RPMI8226 (cell line): ENCODE measurements at regions not wholly inside any gene's neighbourhood (a gene's known extent, or its start where the extent isn't known, plus 50 kb on each side); places are given as distances from the start of the nearest gene placed in this dataset.

Experiments used
- DNase-seq: peaks from one replicate; pipeline ENCODE4 v3.0.0-alpha.2; 2015

DNA sequence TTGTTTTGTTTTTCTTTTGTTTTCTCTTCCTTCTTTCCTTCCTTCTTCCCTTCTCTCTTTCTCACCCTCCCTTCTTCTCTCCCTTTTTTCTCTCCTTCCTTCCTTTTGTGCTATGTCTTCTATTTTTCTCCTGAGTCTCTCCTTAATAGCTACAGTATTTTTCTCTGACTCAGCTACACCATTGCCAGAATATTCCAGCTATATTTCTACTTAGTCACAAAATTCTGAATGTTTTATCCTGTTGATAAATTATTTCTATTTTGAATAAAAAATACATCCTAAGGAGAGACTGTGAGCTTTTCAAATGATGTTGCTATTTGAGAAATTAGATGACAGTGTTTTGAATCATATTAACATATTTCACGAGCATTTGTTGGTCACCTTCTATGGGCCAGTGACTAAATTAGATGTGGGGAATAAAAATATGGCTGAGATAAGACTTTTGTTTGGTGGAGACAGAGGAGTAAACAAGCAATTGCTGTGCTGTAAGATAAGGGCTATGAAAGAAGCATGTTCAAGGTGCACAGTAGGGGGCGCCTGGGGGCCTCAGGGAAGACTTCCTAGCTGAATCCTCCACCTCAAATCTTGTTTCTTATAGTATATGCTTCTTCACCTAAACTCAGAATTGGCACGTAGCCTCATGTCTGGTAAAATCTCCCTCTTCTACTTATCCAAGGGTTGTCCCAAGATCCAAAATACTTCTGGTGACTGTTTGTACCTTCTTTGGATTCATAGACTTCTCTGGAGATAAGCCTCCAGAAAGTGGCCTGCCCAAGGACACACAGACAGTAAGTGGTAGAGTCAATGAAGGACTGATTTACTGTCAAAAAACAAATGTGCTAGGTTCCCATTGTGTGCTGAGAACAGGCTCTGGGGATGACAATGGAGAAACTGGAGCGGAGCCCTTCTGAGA, 115.5 kb upstream of the CREB5 start:
- no peak for DNase-seq

- DNase-seq = peak; percentile 61
Observed at GRCh38 chr7:28297801-28298459, 114.4 kb upstream of the CREB5 start.

DNA sequence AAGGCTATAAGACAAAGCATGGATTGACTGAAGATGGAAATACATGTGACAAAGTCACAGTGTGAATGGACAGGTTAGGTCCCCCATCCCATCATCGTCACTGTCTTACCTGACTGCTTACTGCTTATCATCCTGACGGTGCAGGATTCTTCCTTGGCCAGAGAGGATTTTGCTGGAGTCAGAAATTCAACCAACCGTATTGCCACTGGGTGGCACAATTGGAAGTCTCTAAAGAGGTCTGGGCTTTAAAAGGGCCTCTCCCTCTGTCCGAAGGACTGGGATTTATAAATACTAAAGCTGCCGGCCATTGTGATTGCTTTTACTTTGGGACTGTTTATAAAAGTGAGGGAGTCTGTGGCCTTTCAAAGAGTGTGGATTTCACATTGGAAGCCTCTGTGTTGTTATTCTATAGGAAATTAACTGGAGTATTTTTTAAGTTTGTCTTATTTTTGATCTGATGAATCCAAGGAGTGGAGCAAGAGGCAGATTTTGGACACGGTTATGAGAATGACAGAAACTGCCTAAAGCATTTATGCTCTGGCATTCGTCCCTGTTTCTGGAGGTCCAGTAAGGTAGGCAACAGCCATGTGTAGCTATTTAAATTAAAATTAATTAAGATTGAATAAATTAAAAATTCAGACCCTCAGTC, 113.3 kb upstream of the CREB5 start:
- peak; percentile 31 for DNase-seq

DNA sequence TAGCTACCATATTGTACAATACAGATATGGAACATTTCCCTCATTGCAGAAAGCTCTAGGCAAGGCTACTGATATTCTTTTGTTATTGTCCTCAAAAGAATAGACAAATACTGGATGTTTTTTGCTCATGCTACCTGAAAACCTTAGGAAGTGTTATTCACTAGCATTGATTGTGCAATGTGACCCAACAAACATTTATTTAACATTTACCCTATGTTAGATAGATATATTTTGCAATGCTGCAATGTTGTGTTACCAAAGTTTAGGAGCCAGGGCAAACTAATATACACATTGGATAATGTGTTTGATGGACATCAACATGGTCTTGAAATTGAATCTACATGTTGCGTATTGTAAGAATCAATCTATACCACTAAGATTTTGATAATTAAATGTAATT, 112.8 kb upstream of the CREB5 start:
- no peak for DNase-seq

DNA sequence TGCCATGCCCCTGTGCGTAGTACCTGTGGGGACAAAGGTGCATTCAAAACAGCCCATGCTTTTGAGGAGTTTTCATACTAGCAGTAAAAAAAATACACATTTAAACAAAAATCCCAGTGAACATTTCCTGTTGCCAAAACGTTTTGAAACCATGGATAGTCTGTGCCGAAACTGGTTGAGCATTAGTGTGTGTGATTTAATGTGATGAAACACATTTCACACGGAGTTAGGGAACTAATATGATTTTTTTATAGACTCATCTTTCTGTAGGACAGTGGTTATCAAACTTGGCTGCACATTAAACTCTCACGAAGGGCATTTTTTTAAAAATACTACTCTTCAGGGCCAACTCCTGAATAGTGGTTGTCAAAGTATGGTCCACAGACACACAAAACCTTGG, 111.8 kb upstream of the CREB5 start:
- no peak for DNase-seq

DNA sequence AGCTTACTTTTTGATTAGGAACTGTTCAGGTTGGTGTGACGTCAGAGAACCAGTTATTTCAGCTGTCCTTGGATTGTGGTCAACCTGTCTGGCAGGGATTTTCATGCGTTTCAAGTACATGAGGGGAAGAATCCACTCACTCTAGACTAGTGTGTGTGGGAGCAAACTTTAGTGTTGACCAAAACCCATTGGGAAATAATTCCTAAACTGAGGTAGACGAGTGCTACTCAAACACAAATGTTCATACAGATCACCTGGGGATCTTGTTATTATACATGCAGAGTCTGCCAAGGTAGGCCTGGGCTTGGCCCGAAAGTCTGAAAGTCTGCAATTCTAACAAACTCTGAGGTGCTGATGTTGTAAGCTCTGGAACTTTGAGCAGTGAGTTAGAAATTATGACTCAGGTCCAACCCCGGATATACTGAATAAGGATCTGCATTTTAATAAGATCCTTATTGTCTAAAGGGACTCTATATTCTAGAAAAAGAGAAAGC, 111.1 kb upstream of the CREB5 start:
- no peak for DNase-seq

DNA sequence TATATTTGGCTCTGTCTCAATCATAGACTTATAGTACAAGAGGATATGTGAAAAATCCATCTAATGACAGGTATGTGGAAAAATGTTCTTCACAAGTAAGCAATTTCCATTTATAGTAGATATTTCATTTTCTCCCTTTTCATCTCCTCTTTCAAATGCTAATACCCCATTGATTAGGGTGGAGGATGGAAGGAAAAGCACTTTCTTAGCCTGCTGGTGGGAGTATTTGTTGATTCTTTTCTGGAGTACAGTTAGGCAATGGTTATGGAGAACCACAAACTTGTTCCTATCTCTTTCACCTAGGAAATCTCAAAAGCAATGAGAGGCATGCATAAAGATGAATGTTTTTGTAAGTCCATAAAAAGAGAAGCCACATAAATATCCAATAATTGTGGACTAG, 108.0 kb upstream of the CREB5 start:
- DNase-seq = no peak

DNA sequence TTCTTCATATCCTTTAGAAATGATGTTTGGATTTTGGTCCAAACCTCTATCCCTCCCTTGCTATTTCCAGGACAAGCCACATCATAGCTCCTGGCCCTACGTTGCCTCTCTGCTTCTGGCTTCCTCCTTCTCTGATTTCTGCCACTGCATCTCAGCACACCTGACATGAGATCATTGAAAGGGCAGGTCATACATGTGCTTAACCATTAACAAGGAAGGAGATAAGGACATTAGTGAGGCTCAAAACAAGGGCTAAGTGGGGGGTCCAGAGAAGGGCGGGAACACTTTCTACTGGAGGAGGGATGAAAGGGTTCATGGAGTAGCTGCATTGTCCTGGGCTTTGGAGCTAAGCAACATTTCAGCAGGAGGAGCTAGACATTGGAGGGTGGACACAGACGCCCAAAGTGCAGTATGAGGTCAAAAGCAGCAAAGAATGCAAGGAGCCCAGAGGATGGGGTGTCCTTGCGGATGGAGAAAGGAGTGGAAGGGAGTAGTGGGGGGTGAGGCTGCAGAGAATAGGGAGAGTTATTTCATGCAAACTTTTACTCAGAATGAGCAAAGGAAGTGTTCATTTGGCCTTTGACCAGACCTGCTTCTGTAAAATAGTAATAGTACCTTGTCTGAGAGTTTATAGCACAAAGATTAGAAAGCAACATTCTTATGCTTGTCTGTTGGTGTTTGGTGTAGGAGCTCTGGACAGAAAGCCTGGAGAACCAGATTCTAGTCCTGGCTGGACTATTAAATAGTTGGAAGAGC, 102.4 kb upstream of the CREB5 start:
- no peak for DNase-seq

- no peak for DNase-seq
Observed at GRCh38 chr7:28310460-28310848, 101.9 kb upstream of the CREB5 start.

DNA sequence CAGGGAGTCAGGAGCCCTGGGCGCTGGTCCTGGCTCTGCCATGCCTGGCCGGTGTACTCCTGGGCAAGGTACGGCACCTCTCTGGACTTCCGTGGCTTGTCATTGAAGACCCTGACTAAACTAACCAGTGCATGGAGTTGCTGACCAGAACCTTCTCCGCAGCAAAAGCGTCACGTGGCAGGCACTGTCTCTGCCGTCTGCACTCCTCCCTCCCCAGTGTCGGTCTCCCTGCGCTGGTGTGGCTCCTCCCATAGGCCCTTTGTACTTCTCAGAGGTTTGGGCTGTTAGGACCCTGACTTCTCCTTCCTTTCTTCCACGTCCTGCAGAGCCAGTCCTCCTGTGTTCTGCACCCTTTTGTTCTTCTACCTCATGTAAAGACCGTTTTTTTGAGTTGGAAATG, 100.6 kb upstream of the CREB5 start:
- DNase-seq = no peak

GRCh38 chr7:28312948-28313347, 99.4 kb upstream of the CREB5 start:
- no peak for DNase-seq

DNA sequence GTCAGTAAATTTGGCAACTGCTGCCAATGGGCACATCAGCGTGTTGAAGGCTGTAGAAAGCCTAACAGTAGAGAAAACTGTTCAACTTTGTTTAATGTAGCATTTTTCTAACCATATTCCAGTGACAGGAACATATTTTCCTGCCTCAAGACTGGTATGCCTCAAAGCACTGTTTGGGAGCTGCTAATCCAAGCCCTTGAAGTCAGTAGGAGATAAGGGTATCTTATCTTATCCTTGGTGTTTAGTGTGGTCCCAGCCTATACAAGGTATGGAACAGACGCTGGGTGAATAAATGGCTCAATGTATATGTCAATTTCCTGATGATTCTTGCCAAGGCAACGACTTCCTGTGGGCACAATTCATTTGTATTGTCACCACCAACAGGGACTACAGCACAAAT, 97.5 kb upstream of the CREB5 start:
- no peak for DNase-seq

DNA sequence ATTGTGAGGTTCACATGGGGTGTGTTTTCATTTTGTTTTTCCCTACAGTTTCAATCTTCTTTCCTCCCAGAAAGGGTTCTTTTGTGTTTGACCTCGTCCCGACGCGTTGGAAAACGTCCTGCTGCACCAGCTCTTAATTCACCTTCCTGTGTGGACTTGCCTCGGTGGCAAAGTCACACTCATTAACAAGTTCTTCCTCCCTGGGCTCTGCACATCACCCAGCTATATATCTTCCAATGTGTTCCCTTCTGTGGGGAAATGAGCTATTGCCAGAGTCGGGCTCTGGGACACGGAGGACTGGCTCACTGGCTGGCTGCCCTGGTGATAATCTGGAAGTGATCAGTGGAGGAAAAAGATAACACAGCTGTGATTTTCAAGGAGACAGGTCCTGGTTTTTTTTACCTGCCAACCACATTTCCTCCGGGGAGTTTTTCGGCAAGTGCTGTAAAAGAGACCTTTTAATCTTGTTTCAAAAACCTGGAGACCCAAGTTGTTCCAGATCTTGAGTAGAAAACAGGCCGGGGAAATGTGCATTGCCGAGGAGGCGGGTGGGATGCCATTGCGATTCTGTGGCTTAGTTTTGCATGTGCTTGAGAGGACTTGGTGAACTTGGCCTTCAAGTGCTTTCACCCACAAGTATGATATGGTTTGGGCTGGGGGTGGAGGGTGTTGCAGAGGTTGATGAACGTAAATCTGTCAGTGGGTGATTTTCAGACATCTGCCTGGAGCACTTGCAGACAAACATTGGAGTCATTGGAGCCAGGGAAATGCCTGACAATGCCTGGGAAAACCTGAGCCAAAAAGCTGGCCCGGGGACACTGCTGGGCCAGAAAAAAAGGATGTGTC, 96.5 kb upstream of the CREB5 start:
- no peak for DNase-seq

DNA sequence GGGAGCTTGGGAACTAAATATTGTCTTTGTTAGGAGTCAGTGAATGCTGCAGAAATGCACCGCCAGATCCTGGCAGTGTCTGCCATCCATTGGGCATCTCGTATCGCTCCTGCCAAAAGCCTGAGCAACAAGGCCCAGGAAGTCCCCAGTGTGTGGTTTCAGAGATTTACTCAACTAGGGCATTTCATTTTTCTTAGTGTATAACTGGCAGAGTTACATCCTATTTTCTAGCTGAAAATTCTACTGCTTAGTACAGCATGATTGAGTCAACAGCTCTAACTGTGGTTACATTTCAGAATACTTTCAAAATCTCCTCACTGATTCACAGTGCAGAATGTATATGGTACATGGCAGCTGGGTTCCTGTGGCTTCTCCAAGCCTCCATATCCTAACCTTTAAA, 95.8 kb upstream of the CREB5 start:
- DNase-seq = no peak

GRCh38 chr7:28318101-28318762, 94.1 kb upstream of the CREB5 start:
- DNase-seq = no peak

DNA sequence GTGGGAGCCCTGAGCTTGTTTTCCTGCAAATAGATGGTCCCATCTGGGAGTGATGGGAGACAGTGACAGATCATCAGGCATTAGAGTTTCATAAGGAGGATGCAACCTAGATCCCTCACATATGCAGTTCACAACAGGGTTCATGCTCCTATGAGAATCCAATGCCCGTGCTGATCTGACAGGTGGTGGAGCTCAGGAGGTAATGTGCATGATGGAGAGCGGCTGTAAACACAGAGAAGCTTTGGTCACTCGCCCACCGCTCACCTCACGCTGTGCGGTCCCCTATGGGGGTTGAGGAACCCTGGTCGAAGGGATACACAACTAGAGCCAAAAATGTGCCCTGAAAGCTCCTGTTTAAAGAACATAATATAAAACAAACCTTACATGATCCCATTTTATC, 88.5 kb upstream of the CREB5 start:
- DNase-seq = no peak

GRCh38 chr7:28328146-28328545, 84.2 kb upstream of the CREB5 start:
- DNase-seq = no peak

DNA sequence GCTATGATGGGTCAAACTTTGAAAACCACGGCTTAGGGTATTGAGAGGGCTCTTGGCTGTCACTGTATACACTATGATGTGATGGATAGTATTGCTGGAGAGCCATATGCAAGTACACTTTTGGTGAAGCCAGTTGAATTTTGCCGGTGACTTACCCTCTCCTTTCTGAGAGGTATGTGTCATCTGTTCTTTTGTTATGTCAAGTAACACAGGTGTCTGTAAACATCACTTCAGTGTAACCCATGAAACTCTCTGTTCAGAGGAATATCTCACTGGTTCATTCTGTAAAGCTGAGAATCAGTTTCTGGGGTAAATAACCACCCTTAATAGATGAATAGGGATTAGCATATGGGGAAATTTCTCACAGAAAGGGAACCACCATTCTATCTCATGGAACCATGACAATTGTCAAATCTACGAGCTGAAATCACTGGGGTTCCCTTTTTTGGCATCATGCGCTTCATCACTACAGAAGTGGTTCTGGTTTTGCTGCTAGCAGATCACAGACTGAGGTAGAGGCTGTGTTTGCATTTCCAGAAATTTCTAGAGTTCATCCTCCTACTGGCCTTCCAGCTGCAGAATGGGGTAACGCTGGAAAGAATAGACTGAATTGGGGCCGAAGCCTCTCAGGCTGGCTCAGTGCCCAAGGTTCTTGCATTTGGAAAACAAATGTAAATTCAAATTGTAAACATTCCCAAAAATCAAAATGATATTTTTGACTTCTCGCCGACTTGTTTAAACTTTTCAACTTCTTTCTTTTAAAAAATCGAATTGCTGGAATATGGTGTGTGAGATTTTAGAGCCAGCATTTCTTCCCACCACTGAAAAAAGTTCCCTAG, 83.3 kb upstream of the CREB5 start:
- no peak for DNase-seq

DNA sequence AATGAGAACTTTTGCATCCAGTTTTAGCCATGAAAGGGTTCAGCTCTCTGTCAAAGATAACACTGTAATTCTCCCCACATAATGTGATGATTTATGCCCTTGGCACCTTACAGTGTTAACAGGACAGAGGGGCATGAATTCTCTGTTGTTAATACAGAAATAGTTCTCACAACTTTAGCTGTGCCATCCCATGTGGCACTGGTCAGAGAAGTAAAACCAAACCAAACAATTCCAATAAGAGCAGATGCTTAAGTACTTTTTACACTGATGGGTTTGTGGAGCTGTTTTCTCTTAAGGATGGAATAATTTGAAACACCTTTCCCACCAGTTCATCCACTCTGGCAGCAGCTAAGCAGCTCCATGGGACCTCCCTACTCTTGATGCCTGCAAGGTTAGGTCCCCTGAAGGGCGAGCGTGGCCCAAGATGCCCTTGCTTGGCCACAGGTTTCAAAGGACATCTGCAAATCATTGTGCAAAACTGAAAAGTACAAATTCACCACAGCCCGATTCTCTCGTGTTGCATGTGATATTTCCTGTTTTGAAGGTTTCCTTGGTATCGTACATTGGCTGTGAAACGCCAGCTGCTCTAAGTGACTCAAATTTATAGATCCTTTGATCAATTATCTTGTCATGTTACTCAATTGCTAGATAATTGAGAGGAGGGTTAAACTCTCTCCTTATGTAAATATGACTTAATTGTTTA, 82.5 kb upstream of the CREB5 start:
- DNase-seq = no peak
